SK-N-SH (cell line): ENCODE measurements at regions not wholly inside any gene's neighbourhood (a gene's known extent, or its start where the extent isn't known, plus 50 kb on each side); places are given as distances from the start of the nearest gene placed in this dataset.

ENCODE experiments used
- CTCF ChIP-seq: fragments of 200-600 bp; sonication (generic); IDR thresholded peaks from 2 replicates; pipeline ENCODE4 v1.6.1; 2017; ENCODE audit warnings: antibody characterized with exemption, mild to moderate bottlenecking, moderate library complexity
- EZH2phosphoT487 ChIP-seq: fragments of 200-600 bp; sonication (generic); IDR thresholded peaks from 2 replicates; pipeline ENCODE4 v1.6.1; 2017; ENCODE audit warnings: low read depth, mixed run types, mild to moderate bottlenecking, antibody characterized with exemption, moderate library complexity, borderline replicate concordance
- JUND ChIP-seq: IDR thresholded peaks from 2 replicates; pipeline ENCODE4 v1.4.0; 2012
- MAX ChIP-seq: IDR thresholded peaks from 2 replicates; pipeline ENCODE4 v1.4.0; 2012; ENCODE audit warnings: low read depth
- POLR2AphosphoS5 ChIP-seq: IDR thresholded peaks from 2 replicates; pipeline ENCODE4 v1.6.1; 2012; ENCODE audit warnings: low read depth, low read length

- TF ChIP-seq CTCF: no peak
- no peak for TF ChIP-seq JUND
- no peak for TF ChIP-seq MAX
- no peak for TF ChIP-seq POLR2AphosphoS5
- no peak for TF ChIP-seq EZH2phosphoT487
Observed at GRCh38 chr3:193783166-193783896, 190.3 kb downstream of the OPA1 start.
